HG03064 (cell line): ENCODE measurements at regions not wholly inside any gene's neighbourhood (a gene's known extent, or its start where the extent isn't known, plus 50 kb on each side); places are given as distances from the start of the nearest gene placed in this dataset.

Experiments
- ATAC-seq: cut with Tn5 transposase; IDR thresholded peaks from one replicate; pipeline ENCODE4 v1.9.1; 2021; ENCODE audit warnings: low read depth; ENCODE audit not compliant: unreplicated experiment

DNA sequence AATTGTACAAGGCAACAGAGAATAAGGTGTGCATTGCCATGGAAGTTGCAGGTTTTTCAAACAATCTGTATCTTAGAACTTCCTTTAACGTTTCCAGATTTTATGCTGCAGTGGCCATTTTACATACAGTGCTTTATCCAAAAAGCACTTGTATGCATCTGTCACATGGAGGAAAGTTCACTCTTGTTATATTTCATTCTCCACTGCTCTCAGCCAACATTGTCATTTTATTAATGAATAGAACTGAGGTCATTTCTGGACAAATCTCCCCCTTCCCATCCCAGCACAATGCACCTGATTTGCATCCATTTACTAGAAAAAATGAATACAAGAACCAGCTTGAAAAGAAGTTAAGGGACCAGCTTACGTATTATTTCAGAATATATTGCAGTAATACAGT is 342.0 kb downstream of the USP25 start:
- no peak for ATAC-seq

DNA sequence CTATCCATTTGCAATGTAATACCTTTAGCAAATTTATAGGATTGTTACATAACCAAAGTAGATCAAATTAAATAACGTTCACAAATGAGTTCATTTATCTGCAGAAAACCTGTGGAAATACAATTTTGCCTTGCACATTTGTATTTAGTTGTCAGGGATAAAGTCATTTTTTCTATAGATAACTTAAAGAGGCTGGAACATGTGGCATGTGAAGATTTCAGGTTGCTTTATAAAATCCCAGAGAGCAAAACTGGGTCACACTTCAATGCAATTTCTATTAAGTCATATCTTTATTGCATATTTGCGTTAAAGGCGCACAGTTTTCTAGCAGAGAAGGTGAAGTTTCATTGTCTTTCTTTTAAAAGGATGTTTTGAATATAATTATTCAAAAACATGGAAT is 342.4 kb downstream of the USP25 start:
- ATAC-seq, result no peak

DNA sequence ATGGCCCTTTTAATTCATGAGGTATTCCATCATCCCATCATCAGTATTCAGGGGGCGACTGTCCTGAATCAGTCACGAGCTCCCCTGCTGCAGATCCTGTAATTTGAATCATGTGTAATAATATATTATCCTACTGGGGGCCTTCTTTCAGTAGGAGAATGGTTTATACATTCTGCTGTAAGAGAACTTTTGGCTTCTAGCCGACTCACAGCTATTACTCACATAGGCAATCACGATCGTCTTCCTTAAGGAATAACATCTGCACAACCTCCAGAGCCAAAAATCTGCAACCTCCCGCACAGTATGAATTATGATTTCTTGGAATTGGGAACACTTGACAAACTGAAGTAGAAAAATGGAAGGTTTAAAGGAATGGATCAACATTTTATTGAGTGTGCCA is 343.0 kb downstream of the USP25 start:
- no peak for ATAC-seq

DNA sequence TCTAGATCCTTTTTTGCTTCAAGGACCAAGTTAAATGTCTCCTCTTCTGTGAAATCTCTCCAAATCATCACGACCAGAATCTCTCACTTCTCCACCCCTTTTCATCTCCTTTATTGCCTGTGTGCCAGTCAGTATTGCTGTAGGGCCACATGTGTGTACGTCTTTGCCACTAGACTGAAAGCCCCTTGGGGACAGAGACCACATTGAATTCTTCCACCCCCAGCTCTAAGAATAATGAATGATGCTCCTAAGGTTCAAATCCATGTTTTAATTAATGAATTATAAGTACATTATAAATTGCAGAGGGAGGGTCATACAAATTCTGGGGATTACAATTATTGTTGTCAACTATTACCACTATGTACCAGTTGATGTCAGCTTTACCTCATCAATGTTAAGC is 343.8 kb downstream of the USP25 start:
- no peak for ATAC-seq

DNA sequence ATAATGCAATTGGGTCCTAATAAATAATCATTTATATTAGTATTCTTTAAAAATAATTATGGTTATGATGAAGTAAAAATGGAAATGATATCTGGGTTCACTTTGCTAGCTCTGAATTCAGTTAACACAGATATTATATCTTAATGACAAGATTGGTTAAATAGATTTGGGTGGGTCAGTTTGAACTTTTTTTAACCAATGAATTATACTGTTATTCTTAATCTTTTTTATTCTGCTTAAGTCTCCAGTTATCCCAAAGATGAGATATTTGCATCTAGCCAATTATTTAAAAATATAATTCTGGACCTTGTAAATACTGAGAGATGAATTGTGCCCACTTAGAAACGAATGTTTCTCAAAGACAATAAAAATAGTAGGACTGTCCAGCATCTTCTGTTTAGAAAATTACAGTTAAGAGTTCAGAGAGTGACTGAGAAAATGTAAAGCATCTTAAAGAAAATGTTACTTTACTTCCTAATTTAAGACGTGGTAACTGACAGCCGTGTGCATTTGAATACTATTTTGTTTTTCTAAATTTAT is 345.2 kb downstream of the USP25 start:
- no peak for ATAC-seq

DNA sequence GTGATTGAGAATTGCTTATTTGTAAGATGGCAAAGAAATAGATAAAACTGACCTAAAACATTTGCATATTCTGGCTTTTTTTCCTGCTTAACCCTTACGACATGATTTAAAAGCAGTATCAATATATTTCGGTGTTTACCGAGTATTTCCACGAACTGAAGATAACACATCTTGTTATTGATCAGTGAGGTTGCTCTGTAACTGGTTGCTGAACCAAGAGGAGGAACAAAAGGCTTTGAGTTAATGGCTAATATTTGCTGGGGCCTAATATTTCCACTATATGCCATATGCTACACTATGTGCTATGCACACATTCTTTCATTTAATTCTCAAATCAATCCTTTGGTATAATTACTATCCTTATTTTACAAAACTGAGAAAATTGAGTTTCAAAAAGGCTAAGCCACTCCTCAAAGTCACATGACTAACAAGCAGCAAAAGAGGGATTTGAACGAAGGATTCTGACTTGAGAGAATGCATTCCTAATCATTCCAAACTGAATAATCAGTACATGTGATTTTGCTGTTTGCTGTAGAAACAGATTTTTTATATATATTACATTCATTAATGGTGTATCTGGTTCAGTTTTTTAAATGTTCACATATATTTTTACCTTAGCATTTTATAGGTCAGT is 346.0 kb downstream of the USP25 start:
- no peak for ATAC-seq

DNA sequence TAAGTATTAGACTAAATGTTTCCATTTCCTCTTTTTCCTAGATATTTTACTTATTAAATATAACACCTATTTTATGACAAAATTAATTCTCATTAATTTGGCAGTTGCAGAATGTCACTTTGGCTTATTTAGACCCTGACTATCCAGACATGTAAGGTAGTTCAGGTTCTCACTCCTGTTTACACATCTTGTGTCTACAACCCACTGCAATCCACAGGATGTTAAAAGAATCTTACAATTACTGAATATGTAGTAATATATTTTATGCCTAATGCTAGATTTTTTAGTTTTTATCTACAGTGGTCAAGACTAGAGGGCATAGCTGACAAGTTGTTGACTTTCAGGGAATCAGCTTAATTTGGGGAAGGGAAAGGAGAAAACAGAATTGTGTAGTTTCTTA is 346.7 kb downstream of the USP25 start:
- ATAC-seq, result no peak

DNA sequence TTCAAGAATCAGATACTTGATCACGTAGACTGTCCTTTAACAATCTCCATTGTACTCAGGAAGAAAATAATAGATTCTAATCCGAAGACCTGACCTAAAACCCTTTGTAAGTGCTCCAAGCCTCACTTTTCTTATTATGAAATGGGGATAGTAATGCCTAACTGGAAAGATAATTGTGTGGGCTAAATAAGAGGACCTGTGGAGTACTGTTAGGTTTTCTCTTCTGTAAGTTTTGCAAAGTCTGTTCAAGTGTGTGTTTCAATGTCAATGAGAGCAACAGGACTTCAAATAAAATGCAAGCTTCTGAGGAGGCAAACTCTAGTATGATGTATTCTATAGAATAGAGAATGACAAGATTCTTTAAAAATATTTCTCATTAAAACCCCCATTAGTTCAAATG is 348.6 kb downstream of the USP25 start:
- ATAC-seq, result no peak

DNA sequence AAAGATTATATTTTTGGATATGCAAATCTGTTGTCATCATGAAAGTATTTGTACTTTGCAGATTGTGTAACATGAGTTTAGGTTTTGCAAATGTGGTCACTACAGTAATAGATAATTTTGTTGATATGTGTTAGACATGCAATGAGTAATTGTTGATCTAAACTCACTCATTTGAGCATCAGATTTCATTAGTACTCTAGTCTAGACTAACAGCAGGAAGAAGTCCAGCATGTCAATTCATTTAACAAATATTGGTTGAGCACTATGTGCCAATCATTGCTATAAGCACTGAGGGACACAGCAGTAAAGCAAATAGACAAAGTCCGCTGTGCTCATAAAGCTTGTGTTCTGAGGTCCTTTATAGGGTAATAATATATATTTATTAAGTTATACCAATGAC is 350.0 kb downstream of the USP25 start:
- ATAC-seq, result no peak

DNA sequence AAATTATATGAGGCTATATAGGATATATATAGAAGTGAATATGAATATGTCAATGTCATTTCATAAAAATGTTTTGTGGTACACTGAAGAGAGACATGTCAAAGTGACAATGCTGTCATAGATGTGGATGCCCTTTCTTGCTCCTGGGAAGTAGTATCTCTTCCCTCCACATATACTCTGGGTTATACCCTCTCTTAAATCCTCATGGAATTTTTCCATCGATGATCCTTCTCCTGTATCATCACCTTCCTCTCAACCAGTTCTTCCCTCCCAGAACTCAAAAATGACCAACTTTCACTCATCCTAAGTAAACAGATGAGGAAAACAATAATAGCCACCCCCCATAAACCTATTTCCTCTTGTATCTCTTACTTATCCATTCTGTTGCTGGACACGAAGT is 351.5 kb downstream of the USP25 start:
- ATAC-seq, result no peak

DNA sequence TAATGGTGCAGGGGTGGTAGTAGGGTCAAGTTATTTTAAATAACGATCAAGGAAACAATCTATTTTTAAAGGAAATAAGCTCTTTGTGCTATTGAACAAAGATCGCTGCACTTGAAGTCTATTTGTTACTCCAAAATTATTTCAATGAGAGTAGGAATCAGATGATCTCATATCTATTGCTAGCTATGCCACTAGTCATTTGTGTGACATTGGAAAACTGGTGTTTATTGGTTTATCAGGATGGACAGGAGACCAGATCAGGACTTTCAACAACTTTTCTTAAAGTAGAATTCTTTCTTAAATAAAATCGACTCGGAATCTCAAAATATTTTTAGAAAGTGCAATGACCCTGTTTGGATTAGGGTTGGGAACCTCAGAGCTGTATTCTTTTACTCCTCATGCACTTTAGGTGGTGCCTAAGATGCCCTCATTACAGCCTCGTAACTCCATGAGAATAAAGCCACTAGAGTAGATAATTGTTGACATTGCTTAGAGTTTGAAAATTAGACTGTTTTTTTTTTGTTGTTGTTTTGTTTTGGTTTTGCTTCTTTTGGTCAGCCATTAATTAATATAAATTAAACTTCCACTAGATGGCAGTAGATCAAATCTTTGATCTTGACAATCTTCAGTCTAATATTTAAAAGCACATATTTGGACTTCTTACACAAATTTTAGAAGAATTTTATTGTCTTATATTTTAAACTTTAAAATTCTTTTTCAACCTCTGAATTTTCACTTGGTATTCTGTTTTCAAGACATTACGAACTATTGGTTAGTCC is 352.4 kb downstream of the USP25 start:
- no peak for ATAC-seq

DNA sequence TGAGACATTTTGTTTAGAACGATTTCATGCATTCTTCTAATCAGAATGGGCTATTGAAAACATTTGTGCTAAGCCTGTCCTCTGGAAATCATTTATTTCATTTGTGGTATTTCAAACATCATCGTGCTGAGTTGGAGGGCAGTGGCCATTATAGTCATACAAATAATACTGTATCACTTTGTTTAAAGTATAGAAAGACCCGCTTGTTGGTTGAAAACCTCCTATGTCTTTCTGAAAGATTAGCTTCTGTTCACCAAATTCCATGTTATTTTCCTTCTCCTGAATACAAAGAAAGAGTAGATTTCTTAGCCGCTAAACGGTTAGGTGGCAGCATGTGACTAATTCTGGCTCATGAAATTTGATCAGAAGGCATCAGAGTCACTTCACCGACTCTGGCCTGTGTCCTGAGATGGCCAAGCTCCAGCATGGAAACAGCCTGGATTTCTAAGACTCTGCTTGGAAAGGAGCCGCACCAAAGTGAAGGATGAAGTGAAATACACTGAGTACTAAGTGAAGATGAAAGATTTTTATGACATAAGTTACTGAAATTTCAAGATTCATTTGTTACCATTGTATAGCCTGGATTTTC is 355.1 kb downstream of the USP25 start:
- no peak for ATAC-seq

DNA sequence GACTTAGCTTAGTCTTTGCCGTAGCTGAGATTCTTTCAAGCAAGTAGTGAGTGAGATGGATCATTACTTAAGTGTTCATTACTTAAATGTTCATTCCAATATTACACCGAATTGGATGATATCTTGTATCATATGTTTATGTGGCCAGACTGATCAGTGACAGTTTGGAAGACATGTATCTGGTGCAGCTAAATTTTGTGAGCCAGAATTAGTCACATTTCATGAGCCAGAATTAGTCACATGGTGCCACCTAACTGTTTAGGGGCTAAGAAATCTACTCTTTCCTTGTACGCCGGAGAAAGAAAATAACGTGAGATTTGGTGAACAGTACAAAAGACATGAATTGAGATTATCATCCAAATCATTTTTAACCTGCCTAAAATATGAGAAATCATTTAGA is 355.6 kb downstream of the USP25 start:
- no peak for ATAC-seq

DNA sequence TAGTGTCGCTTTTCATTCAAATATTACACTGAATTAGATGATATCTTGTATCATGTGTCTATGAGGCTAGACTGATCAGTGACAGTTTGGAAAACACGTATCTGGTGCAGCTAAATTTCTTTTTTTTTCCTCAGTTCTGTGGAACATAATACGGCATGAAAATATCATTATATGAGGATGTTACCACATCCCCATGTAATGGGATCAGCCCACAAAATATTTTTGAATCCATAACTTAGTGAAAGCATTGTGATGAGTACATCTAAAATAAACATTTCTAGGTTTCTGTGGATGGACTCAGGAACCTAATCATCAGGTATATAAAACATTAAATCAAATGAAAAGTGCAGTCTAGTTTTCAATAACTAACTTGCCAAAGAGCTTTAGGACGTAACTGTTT is 356.3 kb downstream of the USP25 start:
- no peak for ATAC-seq

DNA sequence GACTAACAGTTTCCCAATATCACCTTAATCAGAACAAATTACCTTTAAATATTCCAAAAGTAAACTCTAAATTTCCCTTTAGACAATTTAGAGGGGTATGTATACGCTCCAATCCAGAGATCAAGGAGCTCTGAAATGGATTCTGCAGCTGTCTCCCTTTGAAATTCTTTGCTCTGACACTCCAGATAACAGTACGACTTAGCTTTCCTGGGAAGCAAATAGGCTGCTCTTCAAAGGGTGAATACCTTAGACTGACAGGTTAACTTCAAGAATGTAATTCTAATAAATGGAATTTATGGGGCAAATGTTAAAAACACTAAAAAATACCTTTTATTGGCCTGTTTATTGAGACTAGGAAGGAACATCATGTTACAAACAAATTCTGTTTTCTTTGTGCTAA is 357.2 kb downstream of the USP25 start:
- no peak for ATAC-seq

DNA sequence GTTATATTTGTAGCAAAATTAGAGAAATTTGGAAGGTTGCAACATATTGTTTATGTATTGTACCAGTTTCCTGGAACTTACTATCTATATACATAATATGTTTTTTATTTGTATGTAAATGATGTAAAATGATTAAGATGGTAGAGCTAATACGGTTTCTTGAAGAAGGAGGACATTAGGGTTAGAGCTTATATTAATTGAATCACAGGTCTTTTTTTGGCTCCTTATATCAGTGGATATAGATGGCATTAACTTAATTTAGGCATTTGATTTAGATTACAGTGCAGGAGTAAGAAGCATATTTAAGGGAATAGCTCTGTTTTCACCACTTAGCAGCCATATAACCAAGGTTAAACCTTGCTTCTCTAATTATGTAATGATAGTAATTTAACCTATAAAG is 357.7 kb downstream of the USP25 start:
- ATAC-seq, result no peak

DNA sequence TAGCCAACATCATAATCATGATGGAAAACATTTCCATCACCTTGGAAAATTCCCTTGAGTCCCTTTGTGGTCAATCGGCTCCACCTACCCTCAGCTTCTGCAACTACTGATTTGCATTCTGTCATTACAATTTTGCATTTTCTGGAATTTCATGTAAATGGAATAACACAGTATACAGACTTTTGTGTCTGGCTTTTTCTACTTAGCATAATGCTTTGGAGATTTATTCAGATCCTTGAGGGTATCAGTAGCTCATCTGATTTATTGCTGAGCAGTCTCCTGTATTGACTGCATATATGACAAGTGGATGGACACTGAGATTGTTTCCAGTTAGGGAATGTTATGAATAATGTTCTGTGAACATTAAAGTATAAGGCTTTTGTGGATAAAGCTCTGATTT is 358.3 kb downstream of the USP25 start:
- ATAC-seq, result no peak

DNA sequence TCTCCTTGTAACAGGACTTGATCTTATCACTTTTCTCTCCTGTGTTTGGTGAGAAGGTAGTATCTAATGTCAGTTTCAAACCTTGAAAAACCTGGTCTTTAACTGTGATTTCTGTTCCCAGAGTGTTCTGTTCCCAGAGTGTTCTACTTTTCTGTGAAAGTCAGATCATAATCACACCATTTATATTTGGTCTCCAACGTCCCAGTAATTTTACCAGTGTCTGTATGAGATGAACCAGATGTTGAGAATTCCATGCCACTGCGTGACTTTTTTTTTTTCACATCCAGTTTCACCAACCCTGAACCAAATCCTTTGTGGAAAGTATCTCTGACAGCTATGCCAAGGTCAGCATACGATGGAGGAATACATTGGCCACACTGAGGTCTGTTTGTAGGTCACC is 365.2 kb downstream of the USP25 start:
- ATAC-seq, result no peak

DNA sequence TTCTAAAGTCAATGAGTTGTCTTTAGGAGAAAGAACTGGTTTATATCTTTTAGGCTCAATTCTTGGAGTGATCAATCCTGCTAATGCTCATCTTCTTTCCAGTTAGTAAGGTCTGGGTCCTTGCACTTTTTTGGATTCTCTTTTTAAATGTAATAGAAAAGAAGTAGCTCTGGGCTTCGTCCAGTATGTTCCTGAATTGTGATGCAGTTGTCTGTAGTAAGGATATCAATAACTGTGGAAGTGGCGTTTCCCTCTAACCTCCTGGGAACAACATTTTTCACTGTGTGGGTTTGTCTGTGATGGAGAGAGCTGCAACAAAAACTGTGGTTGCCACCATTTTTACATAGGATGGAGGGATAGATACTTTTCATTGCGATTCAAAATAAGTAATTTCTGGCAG is 367.2 kb downstream of the USP25 start:
- ATAC-seq, result no peak

DNA sequence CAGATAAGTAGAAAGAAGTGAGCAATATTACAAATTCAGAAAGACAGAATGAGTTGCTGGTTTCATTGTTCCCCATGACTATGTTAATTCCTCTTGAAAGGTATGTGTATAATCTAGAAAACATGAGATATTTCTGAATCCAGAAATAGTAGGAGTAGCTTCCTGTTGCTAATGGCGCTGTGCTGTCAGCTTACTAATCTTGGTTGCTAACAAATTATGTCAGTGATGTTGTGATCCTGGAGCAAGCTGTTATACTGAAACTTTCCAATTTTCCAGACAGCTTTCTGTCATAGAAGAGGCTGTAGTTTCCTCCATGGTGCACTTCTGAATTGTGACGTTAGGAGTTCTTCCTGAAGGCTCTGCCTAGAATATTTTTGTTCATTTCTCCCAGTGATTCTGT is 372.3 kb downstream of the USP25 start:
- ATAC-seq, result no peak

DNA sequence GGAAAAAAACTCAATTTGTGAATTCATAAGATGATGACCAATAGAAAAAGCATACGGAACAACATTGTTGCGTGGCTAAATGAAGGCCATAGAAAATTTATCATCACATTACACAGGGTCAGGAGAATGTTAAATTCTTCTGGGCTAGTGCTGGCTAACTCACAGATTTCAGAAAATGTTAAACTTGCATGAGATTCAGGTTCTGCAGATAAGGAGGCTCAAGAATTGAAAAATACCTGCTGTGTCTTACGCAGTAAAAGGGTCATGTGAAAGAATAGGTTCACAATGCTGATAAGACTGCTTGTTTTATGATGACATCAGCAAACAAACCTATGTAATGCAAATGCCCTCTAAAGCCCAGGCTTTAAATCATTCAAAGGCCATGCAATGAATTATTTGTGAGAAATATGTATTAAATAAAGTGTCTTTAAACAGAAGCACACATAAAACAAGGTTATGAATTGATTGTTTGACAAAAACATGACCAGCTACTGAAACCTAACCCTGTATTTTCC is 378.8 kb downstream of the USP25 start:
- no peak for ATAC-seq
